Parathyroid adenoma (tissue), 2 donors: ENCODE measurements at regions not wholly inside any gene's neighbourhood (a gene's known extent, or its start where the extent isn't known, plus 50 kb on each side); places are given as distances from the start of the nearest gene placed in this dataset.

Experiments
- H2AFZ ChIP-seq: fragments of 300-600 bp; sonication (generic); one replicate; pipeline ENCODE4 v1.7.0; 2017; ENCODE audit warnings: antibody characterized with exemption, mild to moderate bottlenecking
- H3K27ac ChIP-seq: fragments of 300-600 bp; sonication (generic); one replicate; pipeline ENCODE4 v1.7.0; 2017
- H3K27me3 ChIP-seq: fragments of 300-600 bp; sonication (generic); one replicate; pipeline ENCODE4 v1.7.0; 2017; ENCODE audit warnings: low read length; ENCODE audit not compliant: control insufficient read depth, insufficient read depth
- H3K36me3 ChIP-seq: fragments of 300-600 bp; sonication (generic); one replicate; pipeline ENCODE4 v1.7.0; 2017; ENCODE audit warnings: low read length; ENCODE audit not compliant: control insufficient read depth, insufficient read depth
- H3K4me1 ChIP-seq: fragments of 300-600 bp; sonication (generic); one replicate; pipeline ENCODE4 v1.7.0; 2017; ENCODE audit warnings: control low read depth
- H3K4me2 ChIP-seq: fragments of 300-600 bp; sonication (generic); one replicate; pipeline ENCODE4 v1.7.0; 2017; ENCODE audit warnings: low read length
- H3K4me3 ChIP-seq: fragments of 300-600 bp; sonication (generic); one replicate; pipeline ENCODE4 v1.7.0; 2017; ENCODE audit warnings: low read depth, low read length
- H3K79me2 ChIP-seq: fragments of 300-600 bp; sonication (generic); one replicate; pipeline ENCODE4 v1.7.0; 2017; ENCODE audit warnings: control low read depth
- H3K9ac ChIP-seq: fragments of 300-600 bp; sonication (generic); one replicate; pipeline ENCODE4 v1.7.0; 2017; ENCODE audit warnings: mild to moderate bottlenecking
- H3K9me3 ChIP-seq: fragments of 300-600 bp; sonication (generic); one replicate; pipeline ENCODE4 v1.7.0; 2017; ENCODE audit warnings: low read length; ENCODE audit not compliant: control insufficient read depth
- TF ChIP-seq, protein P1 (sequence below): fragments of 300-600 bp; sonication (generic); IDR thresholded peaks from one replicate; pipeline ENCODE4 v1.7.0; 2017; ENCODE audit warnings: antibody characterized with exemption, mild to moderate bottlenecking
- donor health status: primary hyperparathyroidism.

GRCh38 chr11:97309291-97309690, 919.5 kb downstream of the JRKL start:
- no peaks in the 10 kb centered on the region for H3K4me1 ChIP-seq
- H3K4me3 ChIP-seq: no peak overlapping the region
- no peak overlapping the region for H3K4me2 ChIP-seq
- H3K79me2 ChIP-seq: no peaks in the 10 kb centered on the region
- no peaks in the 10 kb centered on the region for H3K9me3 ChIP-seq
- no peaks in the 10 kb centered on the region for H3K27me3 ChIP-seq
- no peak overlapping the region for H3K9ac ChIP-seq
- H3K36me3 ChIP-seq: no peaks in the 10 kb centered on the region
- no peak overlapping the region for H2AFZ ChIP-seq
- TF ChIP-seq, protein P1, sequence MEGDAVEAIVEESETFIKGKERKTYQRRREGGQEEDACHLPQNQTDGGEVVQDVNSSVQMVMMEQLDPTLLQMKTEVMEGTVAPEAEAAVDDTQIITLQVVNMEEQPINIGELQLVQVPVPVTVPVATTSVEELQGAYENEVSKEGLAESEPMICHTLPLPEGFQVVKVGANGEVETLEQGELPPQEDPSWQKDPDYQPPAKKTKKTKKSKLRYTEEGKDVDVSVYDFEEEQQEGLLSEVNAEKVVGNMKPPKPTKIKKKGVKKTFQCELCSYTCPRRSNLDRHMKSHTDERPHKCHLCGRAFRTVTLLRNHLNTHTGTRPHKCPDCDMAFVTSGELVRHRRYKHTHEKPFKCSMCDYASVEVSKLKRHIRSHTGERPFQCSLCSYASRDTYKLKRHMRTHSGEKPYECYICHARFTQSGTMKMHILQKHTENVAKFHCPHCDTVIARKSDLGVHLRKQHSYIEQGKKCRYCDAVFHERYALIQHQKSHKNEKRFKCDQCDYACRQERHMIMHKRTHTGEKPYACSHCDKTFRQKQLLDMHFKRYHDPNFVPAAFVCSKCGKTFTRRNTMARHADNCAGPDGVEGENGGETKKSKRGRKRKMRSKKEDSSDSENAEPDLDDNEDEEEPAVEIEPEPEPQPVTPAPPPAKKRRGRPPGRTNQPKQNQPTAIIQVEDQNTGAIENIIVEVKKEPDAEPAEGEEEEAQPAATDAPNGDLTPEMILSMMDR: no peak
- H3K27ac ChIP-seq: no peak overlapping the region

GRCh38 chr11:97325693-97326092, 935.9 kb downstream of the JRKL start:
- no peak overlapping the region for H3K4me2 ChIP-seq
- H3K79me2 ChIP-seq: no peaks in the 10 kb centered on the region
- TF ChIP-seq, protein P1: no peak
- no peak overlapping the region for H2AFZ ChIP-seq
- H3K27ac ChIP-seq: no peak overlapping the region
- H3K9me3 ChIP-seq: no peaks in the 10 kb centered on the region
- no peaks in the 10 kb centered on the region for H3K4me1 ChIP-seq
- H3K4me3 ChIP-seq: no peak overlapping the region
- H3K9ac ChIP-seq: no peak overlapping the region
- H3K27me3 ChIP-seq: no peaks in the 10 kb centered on the region
- no peaks in the 10 kb centered on the region for H3K36me3 ChIP-seq

DNA sequence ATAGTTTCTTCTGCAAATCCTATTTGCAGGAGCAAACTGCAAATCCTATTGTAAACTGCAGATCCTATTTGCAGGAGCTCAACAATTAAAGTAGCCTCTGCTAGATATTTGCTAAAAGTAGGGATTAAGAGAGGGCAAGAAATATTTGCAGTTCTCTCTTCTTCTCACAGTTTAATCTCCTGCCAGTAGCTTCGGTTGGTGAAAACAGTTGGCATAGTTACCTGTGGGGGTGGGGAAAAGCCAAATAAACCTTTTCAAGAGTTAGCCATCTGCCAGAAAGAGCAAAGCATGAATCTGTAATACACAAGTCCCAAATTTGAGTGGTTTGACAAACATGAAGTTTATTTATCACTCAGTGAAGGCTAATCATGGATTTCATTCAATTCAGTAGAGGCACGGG, 942.5 kb downstream of the JRKL start:
- no peaks in the 10 kb centered on the region for H3K4me1 ChIP-seq
- no peaks in the 10 kb centered on the region for H3K79me2 ChIP-seq
- TF ChIP-seq, protein P1: no peak
- no peaks in the 10 kb centered on the region for H3K9me3 ChIP-seq
- H3K9ac ChIP-seq: no peak overlapping the region
- H2AFZ ChIP-seq: no peak overlapping the region
- H3K27ac ChIP-seq: no peak overlapping the region
- H3K36me3 ChIP-seq: no peaks in the 10 kb centered on the region
- H3K27me3 ChIP-seq: no peaks in the 10 kb centered on the region
- no peak overlapping the region for H3K4me3 ChIP-seq
- no peak overlapping the region for H3K4me2 ChIP-seq

DNA sequence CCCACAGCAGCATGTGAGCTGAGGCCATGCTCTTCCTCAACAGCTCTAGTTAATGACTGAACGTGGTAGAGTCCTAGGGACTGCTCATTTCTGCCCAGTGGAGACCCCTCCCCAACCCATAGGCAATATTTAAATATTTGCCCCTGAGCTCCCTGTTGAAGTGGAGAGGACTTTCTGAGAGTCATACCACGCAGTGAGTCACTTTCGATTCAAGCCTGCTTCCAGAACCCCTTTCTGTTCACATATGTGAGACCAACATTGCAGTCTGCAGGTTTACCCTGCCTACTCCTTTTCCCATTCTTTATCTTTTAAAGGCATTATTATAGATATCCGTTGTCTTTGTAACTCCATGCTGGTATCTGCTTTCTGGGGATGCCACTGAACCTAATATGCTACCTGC, 946.3 kb downstream of the JRKL start:
- H3K27ac ChIP-seq: no peak overlapping the region
- H3K4me2 ChIP-seq: no peak overlapping the region
- no peak overlapping the region for H3K4me3 ChIP-seq

DNA sequence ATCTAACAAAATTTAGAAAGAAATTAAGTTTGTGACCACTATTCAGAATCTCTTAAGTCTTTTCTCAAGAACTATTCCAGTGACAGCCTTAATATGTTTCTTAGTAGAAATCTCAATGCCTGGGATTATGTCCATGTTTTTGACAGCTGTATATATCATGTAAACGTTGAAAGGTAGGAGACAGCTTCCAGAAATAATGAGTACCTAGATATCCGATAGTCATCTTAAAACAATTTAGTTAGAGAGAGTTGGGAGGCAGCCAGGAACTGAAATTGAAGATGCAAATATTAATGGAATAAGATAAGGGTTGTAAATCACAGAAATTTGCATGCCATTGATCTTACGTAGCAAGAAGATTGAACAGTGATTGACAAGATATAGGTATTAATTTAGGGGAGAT, 955.2 kb downstream of the JRKL start:
- Histone ChIP-seq H3K79me2 (no peaks in the 10 kb centered on the region), H3K4me1 (no peaks in the 10 kb centered on the region), H3K4me3 (no peak overlapping the region), H3K9me3 (no peaks in the 10 kb centered on the region), H3K27ac (no peak overlapping the region), H2AFZ (no peak overlapping the region), H3K9ac (no peak overlapping the region), H3K27me3 (no peaks in the 10 kb centered on the region), H3K4me2 (no peak overlapping the region), H3K36me3 (no peaks in the 10 kb centered on the region)
- TF ChIP-seq, protein P1: no peak

More for the DNA sequence above, 946.3 kb downstream of the JRKL start:
- Histone ChIP-seq H3K4me1 (no peaks in the 10 kb centered on the region), H3K79me2 (no peaks in the 10 kb centered on the region), H3K36me3 (no peaks in the 10 kb centered on the region), H3K9ac (no peak overlapping the region), H2AFZ (no peak overlapping the region), H3K27me3 (no peaks in the 10 kb centered on the region), H3K9me3 (no peaks in the 10 kb centered on the region)
- TF ChIP-seq, protein P1: no peak
